Activated CD4-positive, alpha-beta memory T cell treated with anti-CD3 and anti-CD28 coated beads, Interleukin-2, amount 10 ng/mL, durations not matched to agents 7 days and 5 days (primary cell): ENCODE measurements at regions not wholly inside any gene's neighbourhood (a gene's known extent, or its start where the extent isn't known, plus 50 kb on each side); places are given as distances from the start of the nearest gene placed in this dataset.

ENCODE experiments used
- CTCF ChIA-PET: fragments of 350-600 bp; sonication (Branson Sonifier 250); formaldehyde crosslinking; loops from one replicate; lab custom pipeline; 2021; ENCODE audit warnings: antibody characterized with exemption, inconsistent platforms; lab: Charles Lee
- POLR2A ChIA-PET: fragments of 350-600 bp; sonication (Branson Sonifier 250); formaldehyde crosslinking; loops from one replicate; lab custom pipeline; 2021; ENCODE audit warnings: antibody characterized with exemption; lab: Charles Lee
- DNase-seq: peaks from one replicate; pipeline ENCODE4 v3.0.0-alpha.2; 2020
- H3K27ac Mint-ChIP-seq: one replicate; pipeline ENCODE4 v1.8.0; 2021; ENCODE audit warnings: mild to moderate bottlenecking, mixed read lengths
- H3K27me3 Mint-ChIP-seq: one replicate; pipeline ENCODE4 v1.8.0; 2021; ENCODE audit warnings: mixed read lengths
- H3K36me3 Mint-ChIP-seq: one replicate; pipeline ENCODE4 v1.8.0; 2021; ENCODE audit warnings: low read depth, mixed read lengths
- H3K4me1 Mint-ChIP-seq: one replicate; pipeline ENCODE4 v1.8.0; 2021; ENCODE audit warnings: mixed read lengths
- H3K4me3 Mint-ChIP-seq: one replicate; pipeline ENCODE4 v1.8.0; 2021; ENCODE audit warnings: mild to moderate bottlenecking, mixed read lengths
- H3K9me3 Mint-ChIP-seq: one replicate; pipeline ENCODE4 v1.8.0; 2021; ENCODE audit warnings: mixed read lengths

DNA sequence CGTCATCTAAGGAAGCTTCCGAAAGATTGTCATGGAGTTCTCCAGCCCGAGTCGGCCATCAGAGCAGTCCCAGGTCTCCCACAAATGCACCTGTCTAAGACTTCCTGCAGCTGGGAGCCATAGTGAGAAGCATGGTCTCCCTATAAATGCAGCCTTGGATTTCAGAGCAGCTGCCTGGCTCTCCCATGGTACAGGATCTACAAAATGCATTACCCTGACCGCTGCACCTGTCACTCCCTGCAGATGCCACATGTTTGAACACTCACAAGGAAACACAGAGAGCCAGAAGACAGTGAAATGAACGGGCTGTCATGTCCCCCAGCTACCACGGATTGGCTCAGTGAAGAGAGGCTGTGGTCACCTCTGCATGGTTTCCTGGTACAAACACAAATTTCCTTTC is 702.7 kb downstream of the MED13L start:
- peaks cover 5% of the 10 kb centered on the region for H3K9me3 Mint-ChIP-seq
- H3K4me3 Mint-ChIP-seq = no peak overlapping the region
- no peaks in the 10 kb centered on the region for H3K4me1 Mint-ChIP-seq
- ChIA-PET POLR2A (no interaction called here), CTCF (no interaction called here)
- no peaks in the 10 kb centered on the region for H3K27me3 Mint-ChIP-seq
- DNase-seq = no peak
- no peak overlapping the region for H3K27ac Mint-ChIP-seq
- no peaks in the 10 kb centered on the region for H3K36me3 Mint-ChIP-seq

DNA sequence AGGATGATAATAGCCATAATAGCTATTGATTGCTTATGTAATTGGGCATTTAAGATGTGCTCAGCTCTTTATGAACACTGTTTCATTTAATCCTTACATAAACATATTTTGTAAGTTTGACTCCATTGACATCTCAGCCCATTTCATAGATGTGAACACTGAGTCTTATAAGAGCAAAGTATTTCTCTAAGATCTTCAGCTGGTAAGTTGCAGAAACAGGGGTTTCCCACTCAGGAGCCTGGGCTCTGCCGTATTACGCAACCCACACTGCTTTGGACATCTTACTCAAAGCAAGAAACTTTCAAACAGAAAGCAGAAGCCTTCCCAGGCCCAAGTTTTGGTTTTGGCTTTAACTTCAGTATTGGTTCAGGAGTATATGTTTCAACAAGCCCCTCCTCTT is 705.1 kb downstream of the MED13L start:
- H3K9me3 Mint-ChIP-seq = peaks cover 5% of the 10 kb centered on the region
- no peak overlapping the region for H3K27ac Mint-ChIP-seq
- CTCF ChIA-PET = interaction anchor here (0.6 kb wide), 1 partner anchor 382 kb away, joined by 3 read pairs; no protein-coding TSS in a partner anchor
- H3K27me3 Mint-ChIP-seq = no peaks in the 10 kb centered on the region
- POLR2A ChIA-PET = no interaction called here
- H3K4me3 Mint-ChIP-seq = no peak overlapping the region
- H3K36me3 Mint-ChIP-seq = no peaks in the 10 kb centered on the region
- no peaks in the 10 kb centered on the region for H3K4me1 Mint-ChIP-seq
- no peak for DNase-seq

DNA sequence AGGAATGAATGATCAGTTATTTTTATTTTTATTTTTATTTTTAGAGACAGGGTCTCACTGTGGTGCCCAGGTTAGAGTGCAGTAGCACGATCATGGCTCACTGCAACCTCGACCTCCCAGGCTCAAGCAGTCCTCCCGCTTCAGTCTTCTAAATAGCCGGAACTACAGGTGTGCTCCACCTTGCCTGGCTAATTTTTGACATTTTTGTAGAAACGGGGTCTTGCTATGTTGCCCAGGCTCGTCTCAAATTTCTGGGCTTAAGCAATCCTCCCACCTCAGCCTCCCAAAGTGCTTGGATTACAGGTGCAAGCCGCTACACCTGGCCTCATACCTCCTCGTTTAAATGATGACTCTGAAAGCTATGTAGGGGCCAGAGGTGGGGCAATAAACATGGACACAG is 706.0 kb downstream of the MED13L start:
- no peaks in the 10 kb centered on the region for H3K36me3 Mint-ChIP-seq
- H3K27ac Mint-ChIP-seq = no peak overlapping the region
- CTCF ChIA-PET = no interaction called here
- H3K27me3 Mint-ChIP-seq = no peaks in the 10 kb centered on the region
- H3K9me3 Mint-ChIP-seq = peaks cover 5% of the 10 kb centered on the region
- POLR2A ChIA-PET = no interaction called here
- H3K4me1 Mint-ChIP-seq = no peaks in the 10 kb centered on the region
- no peak for DNase-seq
- no peak overlapping the region for H3K4me3 Mint-ChIP-seq

DNA sequence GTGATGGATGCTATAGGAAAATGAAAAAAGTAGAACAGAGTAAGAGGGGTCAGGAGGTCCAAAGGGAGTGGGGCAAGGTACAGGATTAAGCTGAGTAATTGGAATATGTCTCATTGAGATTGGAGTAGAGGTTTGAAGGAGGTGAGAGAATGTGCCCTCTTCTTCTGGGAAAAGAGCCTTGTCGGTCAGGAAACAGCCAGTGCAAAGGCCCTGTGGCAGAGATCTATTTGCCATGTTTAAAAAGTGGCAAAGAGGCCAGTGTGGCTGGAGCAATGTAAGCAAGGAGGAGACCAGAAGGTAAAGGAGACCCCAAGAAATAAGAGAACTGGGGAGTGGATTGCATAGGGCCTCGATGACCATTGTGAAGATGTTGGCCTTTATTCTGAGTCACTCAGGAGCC is 706.5 kb downstream of the MED13L start:
- Mint-ChIP-seq H3K27ac (no peak overlapping the region), H3K4me1 (no peaks in the 10 kb centered on the region), H3K36me3 (no peaks in the 10 kb centered on the region), H3K9me3 (peaks cover 5% of the 10 kb centered on the region), H3K4me3 (no peak overlapping the region), H3K27me3 (no peaks in the 10 kb centered on the region)
- no peak for DNase-seq
- ChIA-PET CTCF (no interaction called here), POLR2A (no interaction called here)

DNA sequence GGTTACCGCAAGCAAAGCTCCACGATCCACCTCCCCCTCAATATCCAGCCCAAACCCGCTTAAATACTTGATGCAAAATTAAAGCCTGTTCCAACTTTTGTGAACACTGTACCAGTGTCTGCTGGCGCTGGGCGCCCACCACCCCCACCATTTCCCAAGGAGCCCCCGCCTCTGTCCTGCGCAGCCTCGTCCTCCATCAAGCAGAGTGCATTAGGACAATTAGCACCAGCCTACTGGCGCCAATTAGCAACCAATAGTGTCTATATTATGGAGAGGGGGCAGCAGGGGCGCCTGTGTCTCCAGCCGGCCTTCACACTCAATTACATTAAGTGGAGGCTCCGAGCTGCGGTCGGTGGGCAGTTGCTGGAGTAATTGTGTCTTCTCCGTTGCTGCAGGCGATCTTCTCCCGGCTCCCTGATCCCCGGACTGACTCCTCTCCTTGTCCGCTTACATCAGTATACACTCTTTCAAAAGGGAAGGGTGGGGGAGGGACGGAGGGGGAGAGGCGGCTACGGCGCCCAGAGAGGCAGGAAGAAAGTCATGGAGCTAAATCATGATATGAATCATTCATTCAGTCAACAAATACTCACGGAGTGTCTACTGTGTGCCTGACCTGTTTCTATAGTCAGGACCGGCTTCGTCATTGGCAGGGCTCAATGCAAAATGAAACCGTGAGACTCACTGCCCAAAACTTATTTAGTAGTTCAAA is 707.3 kb downstream of the MED13L start:
- H3K36me3 Mint-ChIP-seq = no peaks in the 10 kb centered on the region
- DNase-seq = no peak
- ChIA-PET CTCF (no interaction called here), POLR2A (no interaction called here)
- no peaks in the 10 kb centered on the region for H3K27me3 Mint-ChIP-seq
- no peak overlapping the region for H3K27ac Mint-ChIP-seq
- H3K4me1 Mint-ChIP-seq = no peaks in the 10 kb centered on the region
- no peak overlapping the region for H3K4me3 Mint-ChIP-seq
- H3K9me3 Mint-ChIP-seq = peaks cover 6% of the 10 kb centered on the region

DNA sequence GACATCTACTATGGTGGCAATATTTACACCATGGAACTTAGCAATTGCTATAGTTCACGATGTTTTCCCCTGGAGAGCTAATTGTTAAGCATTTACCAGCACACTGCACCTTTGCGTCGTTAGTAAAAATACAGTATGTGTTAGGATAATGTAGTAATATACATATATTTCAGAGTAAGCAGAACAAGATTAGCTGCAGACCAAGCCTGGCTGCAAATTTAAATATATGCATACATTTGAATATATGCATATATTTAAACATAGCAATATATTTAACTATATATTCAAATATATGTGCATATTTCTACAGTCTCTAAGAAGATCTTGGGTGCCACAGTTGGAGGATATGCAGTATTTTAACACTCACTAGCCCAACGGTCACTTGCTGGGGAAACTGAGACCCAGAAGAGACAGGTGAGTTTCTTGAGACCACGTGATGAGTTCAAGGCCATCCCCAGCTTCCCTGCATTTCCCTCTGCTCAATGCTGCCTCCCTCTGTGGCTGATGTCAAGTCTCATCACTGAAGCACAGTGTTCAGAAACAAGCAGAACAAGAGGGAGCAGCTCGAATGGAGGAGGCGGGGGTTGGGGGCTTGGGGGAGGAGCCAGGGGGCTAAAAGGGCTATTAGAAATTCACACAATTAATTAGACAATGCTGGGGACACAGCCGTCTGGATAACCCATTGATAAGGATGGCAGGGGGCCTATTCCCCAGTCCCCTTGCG is 708.0 kb downstream of the MED13L start:
- Mint-ChIP-seq H3K4me1 (no peaks in the 10 kb centered on the region), H3K36me3 (no peaks in the 10 kb centered on the region)
- CTCF ChIA-PET = no interaction called here

DNA sequence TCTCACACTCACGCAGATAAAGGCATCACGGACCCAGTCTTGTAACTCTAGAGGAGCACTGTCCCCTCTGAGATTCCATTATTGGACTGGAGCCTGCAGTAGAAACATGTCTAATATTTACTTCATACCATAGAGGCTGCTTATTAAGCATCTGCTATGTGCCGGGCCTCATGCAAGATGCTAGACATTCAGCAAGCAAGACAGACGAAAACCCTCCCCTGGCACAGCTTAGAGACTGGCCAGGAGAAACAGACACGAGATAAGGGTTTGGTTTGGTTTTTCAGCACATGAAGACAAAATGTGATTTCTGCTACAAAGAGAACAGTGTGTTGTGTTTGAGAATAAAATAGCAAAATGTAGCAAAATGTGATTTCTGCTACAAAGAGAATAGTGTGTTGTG is 719.2 kb downstream of the MED13L start:
- H3K36me3 Mint-ChIP-seq = no peaks in the 10 kb centered on the region
- H3K4me1 Mint-ChIP-seq = no peaks in the 10 kb centered on the region
- H3K27ac Mint-ChIP-seq = no peak overlapping the region
- peaks cover 12% of the 10 kb centered on the region for H3K9me3 Mint-ChIP-seq
- ChIA-PET CTCF (no interaction called here), POLR2A (no interaction called here)
- DNase-seq = no peak
- no peaks in the 10 kb centered on the region for H3K27me3 Mint-ChIP-seq
- no peak overlapping the region for H3K4me3 Mint-ChIP-seq

More for the DNA sequence above, 708.0 kb downstream of the MED13L start:
- no peak overlapping the region for H3K4me3 Mint-ChIP-seq
- POLR2A ChIA-PET = no interaction called here
- H3K27ac Mint-ChIP-seq = no peak overlapping the region
- no peaks in the 10 kb centered on the region for H3K27me3 Mint-ChIP-seq
- DNase-seq = no peak
- peaks cover 9% of the 10 kb centered on the region for H3K9me3 Mint-ChIP-seq

DNA sequence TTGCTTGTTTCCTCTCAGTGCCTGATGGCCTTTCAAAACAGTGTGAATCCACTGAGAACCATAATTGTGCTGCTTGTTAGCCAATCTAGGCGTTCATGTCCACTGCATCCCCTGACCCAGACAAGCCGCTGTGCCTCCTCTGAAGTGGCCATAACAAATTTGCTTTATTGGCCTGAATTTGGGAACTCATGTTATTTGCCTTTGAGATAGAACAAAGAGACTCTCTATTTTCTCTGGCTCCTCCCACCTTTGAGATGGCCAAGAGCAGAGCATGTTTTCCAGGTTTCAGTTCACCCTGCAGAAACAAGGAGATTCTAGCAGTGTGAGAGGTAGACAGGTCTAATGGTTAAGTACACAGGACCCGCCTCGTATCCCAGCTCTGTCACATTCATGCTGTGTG is 723.9 kb downstream of the MED13L start:
- POLR2A ChIA-PET = no interaction called here
- peaks cover 5% of the 10 kb centered on the region for H3K9me3 Mint-ChIP-seq
- no peak for DNase-seq
- H3K4me1 Mint-ChIP-seq = no peaks in the 10 kb centered on the region
- CTCF ChIA-PET = no interaction called here
- no peaks in the 10 kb centered on the region for H3K36me3 Mint-ChIP-seq
- H3K27me3 Mint-ChIP-seq = no peaks in the 10 kb centered on the region
- H3K27ac Mint-ChIP-seq = no peak overlapping the region
- H3K4me3 Mint-ChIP-seq = no peak overlapping the region

DNA sequence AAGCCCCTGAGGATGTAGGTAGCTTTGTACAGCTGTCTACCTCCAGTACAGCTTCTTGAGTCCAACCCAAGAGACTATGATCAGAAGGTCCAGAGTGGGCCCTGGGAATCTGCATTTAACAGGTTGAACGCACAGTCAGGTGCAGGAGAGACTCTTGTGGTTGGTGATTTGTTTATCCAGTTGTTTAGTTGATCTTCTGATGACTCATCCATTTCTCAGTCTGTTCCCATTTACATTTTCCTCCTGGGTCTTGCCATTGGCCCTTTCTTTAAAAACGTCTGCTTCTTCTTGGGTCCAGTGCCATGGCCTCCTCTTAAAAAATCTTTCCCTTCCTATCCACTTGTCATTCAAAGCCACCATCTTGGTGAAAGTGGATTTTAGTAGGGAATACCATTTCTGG is 734.2 kb downstream of the MED13L start:
- no peaks in the 10 kb centered on the region for H3K27me3 Mint-ChIP-seq

DNA sequence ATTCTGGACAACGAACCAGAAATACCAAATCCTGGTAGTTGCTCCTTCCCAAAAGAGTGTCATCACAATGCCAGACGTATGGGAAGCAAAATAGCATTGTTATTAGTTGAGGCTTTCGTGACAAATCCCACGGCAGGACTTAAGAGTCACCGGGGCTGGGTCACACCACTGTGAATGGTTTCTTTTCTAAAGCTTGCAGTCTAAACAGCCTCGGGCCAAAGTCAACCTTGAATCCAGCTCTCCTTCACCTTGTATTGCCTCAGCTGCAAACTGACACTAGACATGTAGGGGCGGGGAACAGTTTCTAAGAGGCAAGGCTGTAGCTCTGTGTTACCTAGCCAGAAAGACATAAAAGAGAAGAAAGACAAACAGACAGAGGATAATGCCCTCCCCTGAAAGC is 734.8 kb downstream of the MED13L start:
- DNase-seq = no peak
- Mint-ChIP-seq H3K4me3 (no peak overlapping the region), H3K27ac (no peak overlapping the region), H3K36me3 (no peaks in the 10 kb centered on the region), H3K27me3 (no peaks in the 10 kb centered on the region), H3K9me3 (peaks cover 17% of the 10 kb centered on the region), H3K4me1 (no peaks in the 10 kb centered on the region)
- POLR2A ChIA-PET = no interaction called here
- CTCF ChIA-PET = interaction anchor here (0.5 kb wide), 1 partner anchor 8 kb away, joined by 3 read pairs; no protein-coding TSS in a partner anchor

More for the DNA sequence above, 734.2 kb downstream of the MED13L start:
- Mint-ChIP-seq H3K4me1 (no peaks in the 10 kb centered on the region), H3K4me3 (no peak overlapping the region), H3K9me3 (peaks cover 14% of the 10 kb centered on the region), H3K36me3 (no peaks in the 10 kb centered on the region), H3K27ac (no peak overlapping the region)
- no peak for DNase-seq
- POLR2A ChIA-PET = no interaction called here
- CTCF ChIA-PET = interaction anchor here (0.5 kb wide), 1 partner anchor 8 kb away, joined by 3 read pairs; no protein-coding TSS in a partner anchor

DNA sequence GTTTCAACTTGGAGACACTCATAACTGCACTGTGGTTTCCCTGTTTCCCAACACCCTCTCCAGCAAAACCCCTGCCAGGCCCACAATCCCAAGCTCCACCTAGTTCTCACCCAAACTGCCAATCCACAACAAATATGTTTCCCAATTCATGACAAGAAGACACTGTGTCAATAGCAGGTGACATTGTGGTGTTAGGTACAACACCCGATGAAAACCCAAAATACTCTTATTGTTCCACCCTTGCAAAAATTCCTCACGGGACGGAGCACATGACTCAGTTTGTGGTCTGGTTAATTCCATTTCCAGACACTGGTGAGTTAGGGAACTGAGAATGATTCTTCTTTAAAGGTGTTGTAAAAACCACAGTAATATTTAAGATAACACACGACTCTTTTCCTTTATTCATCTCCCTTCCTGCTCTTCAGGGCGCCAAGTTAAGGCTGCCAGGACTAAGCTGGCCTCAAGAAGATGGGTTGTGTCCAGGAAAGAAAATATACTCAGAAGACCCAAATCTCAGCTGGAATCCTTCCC is 735.5 kb downstream of the MED13L start:
- H3K9me3 Mint-ChIP-seq = peaks cover 15% of the 10 kb centered on the region
- CTCF ChIA-PET = no interaction called here
- H3K27ac Mint-ChIP-seq = no peak overlapping the region
- H3K4me3 Mint-ChIP-seq = no peak overlapping the region
- DNase-seq = no peak
- POLR2A ChIA-PET = no interaction called here
- no peaks in the 10 kb centered on the region for H3K4me1 Mint-ChIP-seq
- no peaks in the 10 kb centered on the region for H3K36me3 Mint-ChIP-seq
- no peaks in the 10 kb centered on the region for H3K27me3 Mint-ChIP-seq

DNA sequence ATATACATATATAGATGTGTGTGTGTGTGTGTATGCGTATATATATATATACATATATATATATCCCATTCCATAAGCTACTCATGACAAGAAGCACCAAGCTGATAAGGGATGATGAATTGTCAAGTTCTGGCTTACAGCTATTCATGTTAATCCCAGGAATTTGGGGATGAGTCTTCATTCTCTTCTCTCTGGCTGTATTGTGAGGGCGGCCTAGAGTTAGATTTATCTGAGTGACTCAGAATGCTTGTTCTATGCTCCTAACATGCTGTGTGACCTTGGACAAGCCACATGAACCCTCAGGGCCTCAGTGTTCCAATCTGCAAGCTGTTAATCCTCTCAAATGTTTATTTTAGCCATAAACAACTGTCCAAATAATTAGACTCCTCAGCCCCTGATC is 749.0 kb downstream of the MED13L start:
- Mint-ChIP-seq H3K4me3 (no peak overlapping the region), H3K4me1 (no peaks in the 10 kb centered on the region), H3K27me3 (no peaks in the 10 kb centered on the region), H3K36me3 (no peaks in the 10 kb centered on the region), H3K9me3 (no peaks in the 10 kb centered on the region), H3K27ac (no peak overlapping the region)
- DNase-seq = no peak
- POLR2A ChIA-PET = no interaction called here
- CTCF ChIA-PET = no interaction called here

DNA sequence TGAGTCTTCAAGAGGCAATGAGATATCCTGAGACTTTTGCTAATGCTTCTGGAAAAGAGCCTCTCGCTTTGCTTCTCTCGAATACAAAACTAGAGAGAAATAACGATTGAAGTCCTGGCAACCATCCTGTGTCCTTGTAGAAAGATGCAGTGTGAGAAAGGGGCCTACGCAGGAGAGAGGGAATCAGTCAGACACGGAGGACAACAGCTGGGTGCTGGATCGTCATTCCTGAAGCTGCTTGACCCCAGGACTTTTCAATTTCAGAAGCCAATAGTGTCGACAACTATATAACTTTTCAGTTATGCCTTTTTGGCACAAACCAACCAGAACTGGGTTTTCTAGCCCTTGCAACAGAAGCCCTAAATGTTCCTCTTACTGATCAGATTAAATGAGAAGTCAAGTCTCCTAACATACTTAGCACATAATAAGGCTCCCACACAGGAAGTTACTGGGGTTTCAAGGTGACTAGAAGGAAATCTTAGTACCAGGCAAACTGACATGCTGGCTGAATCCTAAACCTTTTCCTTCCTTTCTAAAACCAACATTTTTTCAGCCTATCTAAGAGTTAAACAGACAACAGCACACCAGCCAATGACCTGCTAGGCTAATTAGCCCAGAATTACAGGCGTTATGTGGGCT is 755.6 kb downstream of the MED13L start:
- ChIA-PET CTCF (no interaction called here), POLR2A (no interaction called here)
- Mint-ChIP-seq H3K27me3 (no peaks in the 10 kb centered on the region), H3K9me3 (peaks cover 5% of the 10 kb centered on the region), H3K4me1 (no peaks in the 10 kb centered on the region), H3K27ac (no peak overlapping the region), H3K4me3 (no peak overlapping the region), H3K36me3 (no peaks in the 10 kb centered on the region)
- DNase-seq = no peak
